IMR-90 (cell line): ENCODE measurements at regions not wholly inside any gene's neighbourhood (a gene's known extent, or its start where the extent isn't known, plus 50 kb on each side); places are given as distances from the start of the nearest gene placed in this dataset.
"Not testable (repeated sequence)": the region's sequence is repeated elsewhere in the genome, so short reads cannot be mapped to it uniquely, and the experiment has no call there.

Source experiments
- ATAC-seq: fragments of 200-7000 bp; cut with Tn5 transposase; 2 replicates; pipeline ENCODE4 v1.9.1; 2020; ENCODE audit warnings: low read depth, mild to moderate bottlenecking, moderate library complexity
- BruUV-seq: library from RNA; stranded (reverse); fragments of 400-500 nt; replicated peaks from 2 replicates; lab custom pipeline; 2021; lab: Mats Ljungman, UMichigan
- CTCF ChIA-PET: fragments of 300-600 bp; formaldehyde crosslinking; extraction: SDS; loops from one replicate; lab custom pipeline; 2021; ENCODE audit warnings: antibody characterized with exemption; lab: Yijun Ruan, JAX
- POLR2A ChIA-PET: fragments of 300-600 bp; sonication (Branson Sonifier 250); formaldehyde crosslinking; loops from one replicate; lab custom pipeline; 2022; ENCODE audit warnings: antibody characterized with exemption; ENCODE audit not compliant: unreplicated experiment; lab: Charles Lee
- DNase-seq: peaks from one replicate; pipeline ENCODE4 v3.0.0; 2013
- H2AFZ ChIP-seq: replicated peaks from 2 replicates; pipeline ENCODE3; 2013; ENCODE audit warnings: low read length, mild to moderate bottlenecking; ENCODE audit not compliant: poor library complexity
- H2AK5ac ChIP-seq: 2 replicates; pipeline ENCODE4 v1.6.1; 2013; ENCODE audit warnings: low read depth, low read length, inconsistent platforms
- H2AK9ac ChIP-seq: replicated peaks from 2 replicates; pipeline ENCODE3; 2013; ENCODE audit warnings: mild to moderate bottlenecking, low read depth, low read length, moderate library complexity; ENCODE audit not compliant: poor library complexity
- H2BK120ac ChIP-seq: 2 replicates; pipeline ENCODE4 v1.6.1; 2013; ENCODE audit warnings: low read depth, low read length, inconsistent platforms
- H2BK15ac ChIP-seq: 3 replicates; pipeline ENCODE4 v1.6.1; 2013; ENCODE audit warnings: low read depth, low read length, inconsistent platforms
- H2BK20ac ChIP-seq: 2 replicates; pipeline ENCODE4 v1.6.1; 2013; ENCODE audit warnings: low read depth, mild to moderate bottlenecking, inconsistent platforms, low read length, moderate library complexity
- H2BK5ac ChIP-seq: 2 replicates; pipeline ENCODE4 v1.6.1; 2013; ENCODE audit warnings: mild to moderate bottlenecking, low read depth, low read length, inconsistent platforms; ENCODE audit not compliant: poor library complexity, severe bottlenecking
- H3K14ac ChIP-seq: replicated peaks from 2 replicates; pipeline ENCODE4 v1.6.1; 2013; ENCODE audit warnings: low read depth, low read length, inconsistent platforms
- H3K18ac ChIP-seq: 2 replicates; pipeline ENCODE4 v1.6.1; 2013; ENCODE audit warnings: low read depth, low read length, control low read depth
- H3K23ac ChIP-seq: 2 replicates; pipeline ENCODE4 v1.6.1; 2013; ENCODE audit warnings: low read depth, low read length, inconsistent platforms
- H3K27ac ChIP-seq: 2 replicates; pipeline ENCODE4 v1.5.1; 2013; ENCODE audit warnings: mild to moderate bottlenecking, control low read depth, low read length; ENCODE audit not compliant: insufficient read depth
- H3K27me3 ChIP-seq: 2 replicates; pipeline ENCODE4 v1.6.1; 2013; ENCODE audit warnings: low read length; ENCODE audit not compliant: control insufficient read depth, insufficient read depth
- H3K36me3 ChIP-seq: 2 replicates; pipeline ENCODE4 v1.6.1; 2013; ENCODE audit warnings: low read length, mixed read lengths; ENCODE audit not compliant: control insufficient read depth, insufficient read depth
- H3K4ac ChIP-seq: 2 replicates; pipeline ENCODE4 v1.6.1; 2013; ENCODE audit warnings: low read depth, low read length, inconsistent platforms
- H3K4me1 ChIP-seq: 2 replicates; pipeline ENCODE4 v1.6.1; 2013; ENCODE audit warnings: low read length, mixed read lengths; ENCODE audit not compliant: control insufficient read depth, insufficient read depth
- H3K4me2 ChIP-seq: 2 replicates; pipeline ENCODE4 v1.6.1; 2013; ENCODE audit warnings: low read depth, mild to moderate bottlenecking, control low read depth, low read length, moderate library complexity
- H3K4me3 ChIP-seq: 2 replicates; pipeline ENCODE4 v1.5.1; 2013; ENCODE audit warnings: low read depth, mild to moderate bottlenecking, control low read depth, low read length, moderate library complexity; ENCODE audit not compliant: insufficient read depth
- H3K56ac ChIP-seq: 2 replicates; pipeline ENCODE4 v1.6.1; 2013; ENCODE audit warnings: low read length, inconsistent platforms; ENCODE audit not compliant: insufficient read depth; ENCODE audit errors: extremely low read depth
- H3K79me1 ChIP-seq, 2 experiments: 2 replicates each; pipeline ENCODE4 v1.6.1; 2013; ENCODE audit warnings: low read length in 2 of 2, inconsistent platforms in 1 of 2, low read depth in 1 of 2
- H3K9ac ChIP-seq: 2 replicates; pipeline ENCODE4 v1.6.1; 2013; ENCODE audit warnings: low read depth, low read length, control low read depth
- H3K9me1 ChIP-seq: 2 replicates; pipeline ENCODE4 v1.6.1; 2013; ENCODE audit warnings: low read length, inconsistent platforms; ENCODE audit not compliant: insufficient read depth
- H3K9me3 ChIP-seq: 2 replicates; pipeline ENCODE4 v1.6.1; 2013; ENCODE audit warnings: low read length; ENCODE audit not compliant: control insufficient read depth, insufficient read depth
- H4K20me1 ChIP-seq: 2 replicates; pipeline ENCODE4 v1.6.1; 2013; ENCODE audit warnings: low read length, inconsistent platforms; ENCODE audit not compliant: insufficient read depth
- H4K5ac ChIP-seq: 2 replicates; pipeline ENCODE4 v1.6.1; 2013; ENCODE audit warnings: mild to moderate bottlenecking, low read depth, low read length, control low read depth
- H4K8ac ChIP-seq, 2 experiments: 2 replicates each; pipeline ENCODE4 v1.6.1; 2013; ENCODE audit warnings: low read depth in 2 of 2, low read length in 2 of 2, control low read depth in 1 of 2, inconsistent platforms in 1 of 2
- H4K91ac ChIP-seq: 2 replicates; pipeline ENCODE4 v1.6.1; 2013; ENCODE audit warnings: low read depth, low read length, inconsistent platforms; ENCODE audit not compliant: insufficient read depth
- WGBS, 2 experiments: methylation state at CpG; one replicate each; pipeline versions ENCODE4 v1.1.5 to v1.1.7; 2013; ENCODE audit warnings: missing lambda C conversion rate in 2 of 2; ENCODE audit not compliant: insufficient read length in 1 of 2; ENCODE audit errors: extremely low coverage in 2 of 2; 5-methylcytosine and 5-hydroxymethylcytosine counted together
- dilution Hi-C: fragments of 300-500 bp; cut with HindIII; formaldehyde crosslinking; loops from one replicate; pipeline ENCODE4 v1.14.3; 2018; ENCODE audit warnings: low sequenced_read_pairs; ENCODE audit not compliant: unreplicated experiment
- in situ Hi-C: fragments of 300-500 bp; cut with MboI; formaldehyde crosslinking; loops from 3 replicates; pipeline ENCODE4 v1.14.3; 2019; ENCODE audit warnings: low sequenced_read_pairs, inconsistent platforms, mixed read lengths
- intact Hi-C: fragments of 100-400 bp; cut with micrococcal nuclease; formaldehyde crosslinking; loops from 2 replicates; pipeline ENCODE4 v1.10.0; 2022

GRCh38 chr16:88266036-88266435 is 116.7 kb upstream of the ZNF469 start:
- no CpG with 5 or more reads among the region's 12 CpGs for WGBS, 2 experiments
- H3K36me3 ChIP-seq, H3K79me1 ChIP-seq, H2AK9ac ChIP-seq, H3K4me2 ChIP-seq, H3K27me3 ChIP-seq, H3K9me1 ChIP-seq, in situ Hi-C loops, POLR2A ChIA-PET, intact Hi-C loops, dilution Hi-C loops, H3K23ac ChIP-seq, H3K56ac ChIP-seq, H3K4me3 ChIP-seq, CTCF ChIA-PET, DNase-seq, H2AFZ ChIP-seq, H3K9me3 ChIP-seq, H3K14ac ChIP-seq, H3K9ac ChIP-seq, H4K20me1 ChIP-seq, ATAC-seq, BruUV-seq: not testable (repeated sequence)
- peak overlapping the region; percentile 100 for H2AK5ac ChIP-seq
- H4K5ac ChIP-seq, result peak overlapping the region; percentile 92
- H2BK20ac ChIP-seq, result peak overlapping the region; percentile 66
- H4K8ac ChIP-seq, result peak overlapping the region; percentile 93 to 94; a peak in 2 of 4 replicates
- H2BK120ac ChIP-seq, result peak overlapping the region; percentile 100
- H3K4me1 ChIP-seq, result peaks cover 36% of the 10 kb centered on the region
- H2BK15ac ChIP-seq, result peak overlapping the region; percentile 95; the same call in 2 of the 3 replicates
- peak overlapping the region; percentile 59 for H3K27ac ChIP-seq
- H3K18ac ChIP-seq, result peak overlapping the region; percentile 45; the same call in 1 of the 2 replicates
- H2BK5ac ChIP-seq, result peak overlapping the region; percentile 56
- peak overlapping the region; percentile 99 for H3K4ac ChIP-seq
- peak overlapping the region; percentile 99 for H4K91ac ChIP-seq

- CTCF ChIA-PET, BruUV-seq: not testable (repeated sequence)
- peak overlapping the region; percentile 0 for H2BK5ac ChIP-seq
Measured at GRCh38 chr16:88266935-88267551, 115.7 kb upstream of the ZNF469 start.

More at GRCh38 chr16:88266935-88267551, 115.7 kb upstream of the ZNF469 start:
- DNase-seq, H2AK9ac ChIP-seq, H3K27me3 ChIP-seq, H3K9me3 ChIP-seq, in situ Hi-C loops, ATAC-seq, intact Hi-C loops, dilution Hi-C loops, H4K5ac ChIP-seq, H3K79me1 ChIP-seq, H3K36me3 ChIP-seq, H3K9ac ChIP-seq, H3K27ac ChIP-seq, H4K20me1 ChIP-seq, H2AFZ ChIP-seq, H3K56ac ChIP-seq, POLR2A ChIA-PET, H3K14ac ChIP-seq, H3K4me2 ChIP-seq, H3K23ac ChIP-seq, H3K4me3 ChIP-seq, H3K9me1 ChIP-seq: not testable (repeated sequence)
- Histone ChIP-seq H4K91ac (peak overlapping the region; percentile 99), H3K18ac (peak overlapping the region; percentile 23; the same call in 1 of the 2 replicates), H2BK15ac (peak overlapping the region; percentile 80; the same call in 2 of the 3 replicates), H2BK120ac (peak overlapping the region; percentile 100), H4K8ac (peak overlapping the region in 1 of 2 experiments; percentile 16; a peak in 1 of 4 replicates), H3K4me1 (peaks cover 32% of the 10 kb centered on the region), H2AK5ac (peak overlapping the region; percentile 100), H3K4ac (peak overlapping the region; percentile 99), H2BK20ac (peak overlapping the region; percentile 67; the same call in 1 of the 2 replicates)
- WGBS, 2 experiments, result 88% methylated on average over 11 of the region's 31 CpGs; no CpG with 5 or more reads in 1 of the 2 experiments
